GM19025 (cell line): ENCODE measurements at regions not wholly inside any gene's neighbourhood (a gene's known extent, or its start where the extent isn't known, plus 50 kb on each side); places are given as distances from the start of the nearest gene placed in this dataset.
"Not testable (repeated sequence)": the region's sequence is repeated elsewhere in the genome, so short reads cannot be mapped to it uniquely, and the experiment has no call there.

Source experiments
- ATAC-seq: cut with Tn5 transposase; IDR thresholded peaks from one replicate; pipeline ENCODE4 v1.9.1; 2021; ENCODE audit warnings: mild to moderate bottlenecking, low read depth, moderate library complexity; ENCODE audit not compliant: unreplicated experiment

GRCh38 chr2:139617747-139618146 is 837.6 kb upstream of the NXPH2 start:
- no peak for ATAC-seq

GRCh38 chr2:139613264-139613663 is 833.1 kb upstream of the NXPH2 start:
- ATAC-seq: no peak

- ATAC-seq: no peak
Observed at GRCh38 chr2:139610512-139610911, 830.3 kb upstream of the NXPH2 start.

- no peak for ATAC-seq
Observed at GRCh38 chr2:139609109-139609508, 828.9 kb upstream of the NXPH2 start.

GRCh38 chr2:139605668-139606067 is 825.5 kb upstream of the NXPH2 start:
- ATAC-seq: no peak

GRCh38 chr2:139600166-139600565 is 820.0 kb upstream of the NXPH2 start:
- no peak for ATAC-seq

- no peak for ATAC-seq
Observed at GRCh38 chr2:139585101-139585500, 804.9 kb upstream of the NXPH2 start.

GRCh38 chr2:139574371-139574770 is 794.2 kb upstream of the NXPH2 start:
- ATAC-seq: no peak

GRCh38 chr2:139556789-139557188 is 776.6 kb upstream of the NXPH2 start:
- no peak for ATAC-seq

GRCh38 chr2:139550873-139551272 is 770.7 kb upstream of the NXPH2 start:
- ATAC-seq: no peak

- ATAC-seq: no peak
Observed at GRCh38 chr2:139550341-139550740, 770.2 kb upstream of the NXPH2 start.

- no peak for ATAC-seq
Observed at GRCh38 chr2:139544186-139544851, 764.1 kb upstream of the NXPH2 start.

- ATAC-seq: not testable (repeated sequence)
Observed at GRCh38 chr2:139538332-139539020, 758.3 kb upstream of the NXPH2 start.

- no peak for ATAC-seq
Observed at GRCh38 chr2:139529080-139529479, 748.9 kb upstream of the NXPH2 start.

GRCh38 chr2:139526781-139527180 is 746.6 kb upstream of the NXPH2 start:
- no peak for ATAC-seq

GRCh38 chr2:139518321-139518720 is 738.1 kb upstream of the NXPH2 start:
- ATAC-seq: no peak

- ATAC-seq: no peak
Observed at GRCh38 chr2:139514951-139515350, 734.8 kb upstream of the NXPH2 start.

GRCh38 chr2:139495851-139496250 is 715.7 kb upstream of the NXPH2 start:
- ATAC-seq: no peak

GRCh38 chr2:139492131-139492680 is 712.0 kb upstream of the NXPH2 start:
- ATAC-seq: no peak

- ATAC-seq: no peak
Observed at GRCh38 chr2:139480161-139480650, 700.0 kb upstream of the NXPH2 start.

- no peak for ATAC-seq
Observed at GRCh38 chr2:139478165-139478914, 698.1 kb upstream of the NXPH2 start.
